ENCODE measurements at regions not wholly inside any gene's neighbourhood (a gene's known extent, or its start where the extent isn't known, plus 50 kb on each side); places are given as distances from the start of the nearest gene placed in this dataset.

- TF ChIP-seq HDAC6 (IDR thresholded peaks at IDR 0.05; ENCODE audit: low read depth, low read length) (no peak), TCF12 (IDR thresholded peaks at IDR 0.05; ENCODE audit: low read depth, low read length) (no peak), CTCF (IDR thresholded peaks at IDR 0.05; ENCODE audit: control extremely low read depth in 1 of 3, insufficient read depth in 1 of 3, low read depth in 1 of 3, low read length in 3 of 3) (no peak), EP300 (IDR thresholded peaks at IDR 0.05; ENCODE audit: borderline replicate concordance in 1 of 2, low read depth in 2 of 2, low read length in 2 of 2) (no peak), RBBP5 (IDR thresholded peaks at IDR 0.05; ENCODE audit: borderline replicate concordance, low read depth, low read length) (no peak), TEAD4 (IDR thresholded peaks at IDR 0.05; ENCODE audit: low read depth, low read length) (no peak), POLR2A (IDR thresholded peaks at IDR 0.05; ENCODE audit: control extremely low read depth in 1 of 2, low read depth in 2 of 2, low read length in 2 of 2) (no peak), EZH2 (IDR thresholded peaks at IDR 0.05; ENCODE audit: low read depth, low read length, severe bottlenecking) (no peak), POLR2AphosphoS5 (IDR thresholded peaks at IDR 0.05; ENCODE audit: low read depth, low read length) (no peak), SAP30 (IDR thresholded peaks at IDR 0.05; ENCODE audit: insufficient read depth, insufficient replicate concordance, low read length) (no peak), ATF3 (IDR thresholded peaks at IDR 0.05; ENCODE audit: insufficient read depth, low read depth, low read length) (no peak), YY1 (IDR thresholded peaks at IDR 0.05; ENCODE audit: low read depth, low read length) (no peak)
- TF ChIP-seq, protein P1, sequence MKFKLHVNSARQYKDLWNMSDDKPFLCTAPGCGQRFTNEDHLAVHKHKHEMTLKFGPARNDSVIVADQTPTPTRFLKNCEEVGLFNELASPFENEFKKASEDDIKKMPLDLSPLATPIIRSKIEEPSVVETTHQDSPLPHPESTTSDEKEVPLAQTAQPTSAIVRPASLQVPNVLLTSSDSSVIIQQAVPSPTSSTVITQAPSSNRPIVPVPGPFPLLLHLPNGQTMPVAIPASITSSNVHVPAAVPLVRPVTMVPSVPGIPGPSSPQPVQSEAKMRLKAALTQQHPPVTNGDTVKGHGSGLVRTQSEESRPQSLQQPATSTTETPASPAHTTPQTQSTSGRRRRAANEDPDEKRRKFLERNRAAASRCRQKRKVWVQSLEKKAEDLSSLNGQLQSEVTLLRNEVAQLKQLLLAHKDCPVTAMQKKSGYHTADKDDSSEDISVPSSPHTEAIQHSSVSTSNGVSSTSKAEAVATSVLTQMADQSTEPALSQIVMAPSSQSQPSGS (IDR thresholded peaks at IDR 0.05; ENCODE audit: low read length), result no peak
These were observed 74.3 kb downstream of the VPREB1 start for GRCh38 chr22:22318723-22319465.

Data from H1 (cell line).